HG02870 (cell line): ENCODE measurements at regions not wholly inside any gene's neighbourhood (a gene's known extent, or its start where the extent isn't known, plus 50 kb on each side); places are given as distances from the start of the nearest gene placed in this dataset.

Source experiments
- ATAC-seq: cut with Tn5 transposase; IDR thresholded peaks from one replicate; pipeline ENCODE4 v1.9.1; 2021; ENCODE audit warnings: mild to moderate bottlenecking, moderate library complexity; ENCODE audit not compliant: unreplicated experiment

GRCh38 chr12:76704693-76705092 is 59.2 kb upstream of the ZDHHC17 start:
- no peak for ATAC-seq

DNA sequence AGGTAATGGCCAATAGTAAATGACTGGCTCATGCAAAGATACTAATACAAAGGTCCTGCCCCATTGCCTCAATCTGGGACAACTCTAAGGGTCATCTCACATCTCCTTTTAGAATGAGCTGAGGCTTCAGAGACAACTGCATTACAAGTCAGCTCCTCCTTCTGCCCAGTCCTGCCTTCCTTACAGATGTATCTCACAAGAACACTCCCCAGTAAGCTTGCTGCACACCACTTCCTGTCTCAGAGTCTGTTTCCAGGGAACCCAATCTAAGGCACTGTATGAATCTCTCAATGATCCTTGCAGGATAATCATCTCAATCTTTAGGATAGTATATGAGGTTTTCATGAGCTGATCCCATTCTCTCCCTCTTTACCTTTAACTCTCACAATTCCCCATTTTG is 57.8 kb upstream of the ZDHHC17 start:
- ATAC-seq: peak; percentile 44

- no peak for ATAC-seq
Observed at GRCh38 chr12:76706761-76707160, 57.2 kb upstream of the ZDHHC17 start.

GRCh38 chr12:76707772-76708171 is 56.1 kb upstream of the ZDHHC17 start:
- no peak for ATAC-seq

DNA sequence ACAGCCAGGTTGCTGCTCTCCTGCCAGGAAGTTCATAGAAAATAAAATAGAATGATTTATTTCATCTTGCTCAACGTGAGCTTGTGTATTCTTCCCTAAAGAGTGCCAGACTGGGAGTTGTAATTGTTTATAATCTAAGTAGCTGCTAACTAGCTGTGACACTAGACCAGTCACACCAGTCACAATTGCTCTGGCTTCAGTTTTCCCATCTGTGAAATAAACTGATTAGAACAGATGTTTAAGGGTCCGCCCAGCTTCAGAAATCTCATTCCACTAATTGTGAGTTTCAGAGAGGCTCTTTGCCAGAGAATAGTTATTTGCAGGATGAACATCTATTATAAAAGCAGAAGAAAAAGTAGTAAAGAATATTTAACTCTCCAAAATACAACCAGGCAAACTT is 55.6 kb upstream of the ZDHHC17 start:
- no peak for ATAC-seq

DNA sequence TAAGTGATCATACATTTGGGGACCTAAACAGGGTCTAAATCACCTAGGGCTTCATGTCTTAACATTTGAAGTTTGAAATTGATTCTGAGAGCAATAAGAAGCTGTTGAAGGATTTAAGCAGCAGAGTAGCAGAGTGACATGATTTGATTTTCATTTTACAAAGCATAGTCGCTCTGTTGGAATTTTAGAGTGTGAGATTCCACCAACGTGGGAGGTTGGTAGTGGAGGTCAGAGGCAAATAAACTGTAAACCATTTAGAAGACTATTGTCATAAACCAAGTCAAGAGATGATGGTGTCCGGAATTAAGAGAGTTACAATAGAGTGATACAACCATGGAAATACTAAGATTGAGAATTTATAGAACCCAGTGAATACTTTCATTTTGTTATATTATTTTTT is 52.7 kb upstream of the ZDHHC17 start:
- ATAC-seq: no peak

GRCh38 chr12:76713130-76713529 is 50.8 kb upstream of the ZDHHC17 start:
- no peak for ATAC-seq

DNA sequence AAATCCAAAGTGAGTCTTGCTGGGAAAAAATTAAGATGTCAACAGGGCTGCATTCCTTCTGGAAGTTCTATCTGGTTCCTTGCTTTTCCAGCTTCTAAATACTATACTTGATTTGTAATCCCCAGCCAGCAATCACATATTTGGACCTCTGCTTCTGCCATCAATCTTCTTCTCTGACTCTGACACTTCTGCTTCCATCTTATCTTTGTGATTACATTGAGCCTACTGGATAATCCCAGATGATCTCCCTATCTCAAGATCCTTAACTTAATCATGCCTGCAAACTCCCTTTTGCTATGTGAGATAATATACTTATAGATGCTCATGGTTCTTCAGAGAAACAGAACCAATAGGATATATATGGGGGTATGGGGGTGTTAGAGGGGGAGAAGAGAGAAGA is 49.9 kb upstream of the ZDHHC17 start:
- ATAC-seq: no peak
